Suppressor macrophage treated with lipopolysaccharide for 1 hour (primary cell): ENCODE measurements at regions not wholly inside any gene's neighbourhood (a gene's known extent, or its start where the extent isn't known, plus 50 kb on each side); places are given as distances from the start of the nearest gene placed in this dataset.

ENCODE experiments used
- DNase-seq, 3 donors: peaks; one replicate each; pipeline ENCODE4 v3.0.0-alpha.2; 2020 to 2022

- no peak for DNase-seq
Measured at GRCh38 chr6:8535519-8535918, 100.2 kb upstream of the SLC35B3 start.

DNA sequence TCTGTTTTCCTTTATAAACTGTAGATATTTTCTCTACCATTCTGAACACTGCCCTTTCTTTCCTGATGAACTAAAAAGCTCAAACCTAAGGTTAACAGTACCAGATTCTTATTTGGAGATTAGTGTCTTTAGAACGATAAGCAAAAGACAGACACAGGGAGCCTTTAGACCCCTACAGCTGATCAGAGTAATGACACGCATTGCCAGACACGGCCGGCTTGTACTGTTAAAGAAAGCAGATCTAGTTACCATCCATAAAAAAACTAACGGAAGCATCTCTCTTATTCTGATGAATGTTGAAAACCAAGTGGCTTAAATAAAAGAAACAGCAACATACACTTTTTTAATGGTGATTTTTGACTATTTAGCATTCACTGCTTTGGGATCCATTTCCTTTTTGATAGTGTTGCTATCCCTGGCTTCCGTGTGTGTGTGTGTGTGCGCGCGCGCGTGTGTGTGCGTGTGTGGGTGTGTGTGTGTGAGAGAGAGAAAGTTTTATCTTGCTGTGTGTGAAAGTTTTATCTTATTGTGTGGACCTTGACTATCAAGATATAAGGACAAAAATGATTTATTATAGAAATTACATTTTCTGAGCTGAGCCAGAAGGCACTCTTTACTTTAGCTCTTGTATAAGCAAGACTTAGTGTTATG, 95.6 kb upstream of the SLC35B3 start:
- DNase-seq, result no peak

DNA sequence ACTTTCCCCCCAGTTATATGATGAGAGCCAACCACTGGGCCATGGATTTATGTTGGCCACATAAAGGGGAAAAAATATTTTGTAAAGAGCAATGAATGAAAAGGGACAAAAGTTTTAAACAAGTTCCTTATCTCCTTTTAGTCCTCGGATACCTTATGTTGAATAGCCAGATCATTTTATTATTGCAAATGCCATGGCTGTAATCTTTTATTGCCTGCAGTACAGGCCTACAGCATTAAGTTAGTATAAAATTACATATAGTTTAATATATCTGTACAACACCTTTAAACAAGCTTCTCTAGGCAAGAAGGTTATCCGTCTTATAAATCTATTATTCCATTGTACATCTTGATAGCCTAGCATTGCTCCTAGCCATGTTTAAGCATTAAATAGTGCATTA, 93.9 kb upstream of the SLC35B3 start:
- no peak for DNase-seq

- no peak for DNase-seq
Measured at GRCh38 chr6:8527818-8528217, 92.5 kb upstream of the SLC35B3 start.

GRCh38 chr6:8526624-8527023, 91.3 kb upstream of the SLC35B3 start:
- DNase-seq, result no peak

DNA sequence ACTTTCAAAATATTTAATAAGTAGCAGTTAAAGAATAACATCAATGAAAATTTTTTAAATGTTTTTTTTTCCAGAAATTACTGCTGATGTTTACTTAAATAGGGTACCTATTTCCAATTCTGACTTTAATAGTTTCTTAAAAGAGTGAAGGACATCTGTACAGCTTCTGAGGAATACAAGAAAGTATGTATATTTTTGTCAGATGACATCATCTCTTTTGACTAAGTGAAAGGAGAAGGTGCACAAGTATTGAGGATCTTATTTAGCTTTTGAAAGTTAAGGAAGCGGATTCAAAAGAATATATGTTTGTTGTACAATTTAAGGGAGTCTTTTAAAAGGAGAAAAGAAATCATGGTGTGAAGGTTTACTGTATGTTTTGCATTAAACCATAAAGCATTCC, 90.0 kb upstream of the SLC35B3 start:
- DNase-seq, result no peak

DNA sequence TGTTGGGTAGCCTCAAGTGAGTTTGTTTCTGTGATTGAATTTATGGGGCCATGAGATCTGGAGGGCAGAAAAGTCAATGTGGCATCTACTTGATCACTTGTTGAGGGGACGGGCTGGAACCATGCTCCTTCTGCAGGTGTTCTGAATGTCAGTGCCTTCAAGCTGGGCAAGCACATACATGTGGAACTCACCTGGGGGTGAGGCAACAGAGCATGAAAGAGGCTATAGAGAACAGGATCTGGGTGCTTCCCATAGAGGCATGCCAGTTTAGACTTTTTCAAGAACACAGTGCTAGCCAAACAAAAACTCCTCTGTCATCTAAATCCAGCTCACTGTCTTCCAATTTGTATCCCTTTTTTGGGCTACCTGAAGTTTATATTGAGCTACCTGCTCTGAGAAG, 77.8 kb upstream of the SLC35B3 start:
- DNase-seq, result no peak

DNA sequence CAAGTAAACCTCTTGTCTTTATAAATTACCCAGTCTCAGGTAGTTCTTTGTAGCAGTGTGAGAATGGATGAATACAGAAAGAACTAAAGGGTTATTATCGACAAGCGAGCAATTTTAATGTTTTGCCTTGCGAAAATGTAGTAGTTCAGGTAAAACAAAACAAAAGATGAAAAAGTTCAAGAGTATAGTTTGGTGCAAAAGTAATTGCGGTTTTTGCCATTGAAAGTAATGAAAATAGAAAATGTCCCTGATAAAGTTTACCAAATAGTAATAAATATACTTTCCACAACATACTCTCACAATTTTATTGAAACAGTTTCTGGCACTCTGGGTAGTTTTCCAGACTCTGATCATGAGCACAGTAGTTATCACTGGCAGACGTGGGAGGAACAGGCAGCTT, 71.9 kb upstream of the SLC35B3 start:
- DNase-seq, result no peak

- no peak for DNase-seq
Measured at GRCh38 chr6:8506126-8506525, 70.8 kb upstream of the SLC35B3 start.

DNA sequence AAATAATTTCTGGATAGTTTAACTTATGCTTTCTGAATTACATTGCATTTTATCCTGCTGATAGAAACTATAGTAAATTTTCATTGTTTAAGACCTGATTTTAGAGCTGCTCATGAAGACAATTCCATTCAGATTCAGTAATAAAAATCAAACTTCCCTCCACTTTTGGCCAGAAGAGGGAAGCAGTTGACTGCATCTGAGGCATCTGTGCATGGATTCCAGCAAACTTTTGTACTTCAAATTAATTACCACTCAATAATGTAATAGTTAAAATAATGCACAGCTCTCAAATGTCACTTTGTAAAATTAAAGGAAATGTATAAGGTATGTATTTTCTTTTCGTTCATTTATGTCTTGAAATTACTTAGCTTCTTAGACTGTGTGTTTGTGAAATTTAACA, 64.2 kb upstream of the SLC35B3 start:
- no peak for DNase-seq

GRCh38 chr6:8494730-8495129, 59.4 kb upstream of the SLC35B3 start:
- DNase-seq, result no peak

GRCh38 chr6:8492536-8493133, 57.3 kb upstream of the SLC35B3 start:
- DNase-seq, result no peak
